ENCODE measurements at regions not wholly inside any gene's neighbourhood (a gene's known extent, or its start where the extent isn't known, plus 50 kb on each side); places are given as distances from the start of the nearest gene placed in this dataset.
A peak's percentile ranks its signal among the peaks of the same experiment; 100 is the strongest.
"Not testable (repeated sequence)": the region's sequence is repeated elsewhere in the genome, so short reads cannot be mapped to it uniquely, and the experiment has no call there.

GRCh38 chr2:95654897-95655296, 63.1 kb downstream of the TRIM43 start:
- DNase-seq, H3K36me3 Mint-ChIP-seq, ATAC-seq, H3K4me3 Mint-ChIP-seq, POLR2A ChIA-PET, H3K4me1 Mint-ChIP-seq, H3K27me3 Mint-ChIP-seq, H3K27ac Mint-ChIP-seq, H3K9me3 Mint-ChIP-seq: not testable (repeated sequence)

GRCh38 chr2:95656553-95656952, 64.8 kb downstream of the TRIM43 start:
- not testable (repeated sequence) for H3K27me3 Mint-ChIP-seq, H3K4me1 Mint-ChIP-seq

GRCh38 chr2:95657937-95658336, 66.1 kb downstream of the TRIM43 start:
- H3K27ac Mint-ChIP-seq, POLR2A ChIA-PET, H3K4me1 Mint-ChIP-seq, H3K36me3 Mint-ChIP-seq, H3K9me3 Mint-ChIP-seq, DNase-seq, H3K4me3 Mint-ChIP-seq, ATAC-seq: not testable (repeated sequence)
- H3K27me3 Mint-ChIP-seq = peaks cover 0 to 11% (median 0%) of the 10 kb centered on the region in 5 donors

More at GRCh38 chr2:95656553-95656952, 64.8 kb downstream of the TRIM43 start:
- POLR2A ChIA-PET, H3K36me3 Mint-ChIP-seq, H3K9me3 Mint-ChIP-seq, ATAC-seq, DNase-seq, H3K27ac Mint-ChIP-seq, H3K4me3 Mint-ChIP-seq: not testable (repeated sequence)

GRCh38 chr2:95660766-95661562, 69.2 kb downstream of the TRIM43 start:
- DNase-seq, ATAC-seq, POLR2A ChIA-PET, H3K4me3 Mint-ChIP-seq, H3K9me3 Mint-ChIP-seq, H3K36me3 Mint-ChIP-seq, H3K4me1 Mint-ChIP-seq, H3K27ac Mint-ChIP-seq: not testable (repeated sequence)
- H3K27me3 Mint-ChIP-seq = peaks cover 0 to 12% (median 5%) of the 10 kb centered on the region in 5 donors

GRCh38 chr2:95663471-95664441, 72.0 kb downstream of the TRIM43 start:
- not testable (repeated sequence) for H3K9me3 Mint-ChIP-seq, DNase-seq, H3K27ac Mint-ChIP-seq, H3K36me3 Mint-ChIP-seq, H3K4me3 Mint-ChIP-seq, ATAC-seq
- Mint-ChIP-seq H3K27me3 (peaks cover 0 to 12% (median 5%) of the 10 kb centered on the region in 5 donors), H3K4me1 (peaks cover 4 to 15% (median 6%) of the 10 kb centered on the region in 4 donors)
- POLR2A ChIA-PET = interaction anchor here (0.5 kb wide), 1 partner anchor 41 kb away, joined by 4 read pairs; no protein-coding TSS in a partner anchor

- H3K4me1 Mint-ChIP-seq = peaks cover 10 to 29% (median 14%) of the 10 kb centered on the region in 4 donors
- H3K36me3 Mint-ChIP-seq, DNase-seq, POLR2A ChIA-PET, H3K9me3 Mint-ChIP-seq, H3K4me3 Mint-ChIP-seq, H3K27ac Mint-ChIP-seq, ATAC-seq: not testable (repeated sequence)
- peaks cover 0 to 12% (median 5%) of the 10 kb centered on the region in 5 donors for H3K27me3 Mint-ChIP-seq
Measured at GRCh38 chr2:95666636-95667035, 74.8 kb downstream of the TRIM43 start.

GRCh38 chr2:95667480-95667879, 75.7 kb downstream of the TRIM43 start:
- no peaks in the 10 kb centered on the region for H3K36me3 Mint-ChIP-seq
- no peak for ATAC-seq
- no peak overlapping the region for H3K4me3 Mint-ChIP-seq
- POLR2A ChIA-PET = no interaction called here
- DNase-seq = no peak
- H3K27ac Mint-ChIP-seq = no peak overlapping the region
- H3K9me3 Mint-ChIP-seq = no peaks in the 10 kb centered on the region
- H3K27me3 Mint-ChIP-seq = peaks cover 0 to 12% (median 1%) of the 10 kb centered on the region in 5 donors
- peaks cover 10 to 29% (median 14%) of the 10 kb centered on the region in 4 donors for H3K4me1 Mint-ChIP-seq

GRCh38 chr2:95668934-95669333, 77.1 kb downstream of the TRIM43 start:
- DNase-seq = peak in 2 of 10 donors; percentile 9 to 13
- H3K27me3 Mint-ChIP-seq, H3K36me3 Mint-ChIP-seq, POLR2A ChIA-PET, H3K9me3 Mint-ChIP-seq: not testable (repeated sequence)
- H3K27ac Mint-ChIP-seq = peak overlapping the region; percentile 5 to 79 (median 55)
- peak; percentile 35 to 66 for ATAC-seq
- H3K4me3 Mint-ChIP-seq = peak overlapping the region in 2 of 10 donors; percentile 3 to 14
- H3K4me1 Mint-ChIP-seq = peaks cover 8 to 26% (median 13%) of the 10 kb centered on the region in 4 donors

- no peak for DNase-seq
- no peak for ATAC-seq
- H3K4me3 Mint-ChIP-seq = no peak overlapping the region
- peaks cover 0 to 10% (median 2%) of the 10 kb centered on the region in 5 donors for H3K27me3 Mint-ChIP-seq
- H3K27ac Mint-ChIP-seq = peak overlapping the region in 8 of 10 donors; percentile 5 to 72 (median 48)
- H3K9me3 Mint-ChIP-seq = no peaks in the 10 kb centered on the region
- no peaks in the 10 kb centered on the region for H3K36me3 Mint-ChIP-seq
- H3K4me1 Mint-ChIP-seq = peaks cover 8 to 24% (median 13%) of the 10 kb centered on the region in 4 donors
- POLR2A ChIA-PET = no interaction called here
Measured at GRCh38 chr2:95669441-95669991, 77.7 kb downstream of the TRIM43 start.

- H3K36me3 Mint-ChIP-seq = no peaks in the 10 kb centered on the region
- H3K27me3 Mint-ChIP-seq = peaks cover 0 to 10% (median 0%) of the 10 kb centered on the region in 5 donors
- H3K4me3 Mint-ChIP-seq = no peak overlapping the region
- no peak for ATAC-seq
- H3K9me3 Mint-ChIP-seq = no peaks in the 10 kb centered on the region
- DNase-seq = no peak
- H3K27ac Mint-ChIP-seq = peak overlapping the region in 1 of 10 donors; percentile 13
- peaks cover 8 to 24% (median 13%) of the 10 kb centered on the region in 4 donors for H3K4me1 Mint-ChIP-seq
- POLR2A ChIA-PET = no interaction called here
Measured at GRCh38 chr2:95670167-95670566, 78.4 kb downstream of the TRIM43 start.

- Mint-ChIP-seq H3K4me1 (peaks cover 8 to 23% (median 13%) of the 10 kb centered on the region in 4 donors), H3K4me3 (no peak overlapping the region), H3K27me3 (peaks cover 0 to 13% (median 0%) of the 10 kb centered on the region in 5 donors), H3K9me3 (no peaks in the 10 kb centered on the region), H3K36me3 (no peaks in the 10 kb centered on the region), H3K27ac (peak overlapping the region in 2 of 10 donors; percentile 27 to 70)
- DNase-seq (no peak), ATAC-seq (no peak)
- POLR2A ChIA-PET = no interaction called here
Measured at GRCh38 chr2:95670686-95671085, 78.9 kb downstream of the TRIM43 start.

- Mint-ChIP-seq H3K27me3 (peaks cover 0 to 18% (median 1%) of the 10 kb centered on the region in 5 donors), H3K4me1 (peaks cover 8 to 21% (median 13%) of the 10 kb centered on the region in 4 donors)
- H3K9me3 Mint-ChIP-seq, DNase-seq, ATAC-seq, H3K36me3 Mint-ChIP-seq, POLR2A ChIA-PET, H3K27ac Mint-ChIP-seq, H3K4me3 Mint-ChIP-seq: not testable (repeated sequence)
Measured at GRCh38 chr2:95671171-95671570, 79.4 kb downstream of the TRIM43 start.

Data from naive thymus-derived CD8-positive, alpha-beta T cell (primary cell).